Esophagus squamous epithelium (tissue), 5 donors: ENCODE measurements at regions not wholly inside any gene's neighbourhood (a gene's known extent, or its start where the extent isn't known, plus 50 kb on each side); places are given as distances from the start of the nearest gene placed in this dataset.

ENCODE experiments used
- DNase-seq: peaks from one replicate; lab custom pipeline; 2025; lab: John Stamatoyannopoulos, UW
- H3K27ac ChIP-seq, 4 donors: fragments of 200-600 bp; sonication (generic); one replicate each; pipeline ENCODE4 v1.5.1; 2016 to 2019; ENCODE audit warnings: mild to moderate bottlenecking in 1 of 4
- H3K27me3 ChIP-seq, 4 donors: fragments of 200-600 bp; sonication (generic); 1 replicate in 3 of 4; 2 replicates in 1 of 4; pipeline versions ENCODE4 v1.5.1 to v1.6.0; 2017 to 2021; ENCODE audit warnings: antibody characterized with exemption in 1 of 4
- H3K36me3 ChIP-seq, 3 donors: fragments of 200-600 bp; sonication (generic); one replicate each; pipeline ENCODE4 v1.5.1; 2016 to 2019
- H3K4me1 ChIP-seq, 3 donors: fragments of 200-600 bp; sonication (generic); one replicate each; pipeline ENCODE4 v1.5.1; 2017 to 2019
- H3K4me3 ChIP-seq, 4 donors: fragments of 200-600 bp; sonication (generic); 1 replicate in 3 of 4; 2 replicates in 1 of 4; pipeline ENCODE4 v1.5.1; 2016 to 2019; ENCODE audit warnings: mild to moderate bottlenecking in 2 of 4, moderate library complexity in 1 of 4
- H3K9me3 ChIP-seq, 3 donors: fragments of 200-600 bp; sonication (generic); one replicate each; pipeline ENCODE4 v1.5.1; 2016 to 2019
- POLR2A ChIP-seq, 4 donors: fragments of 450-650 bp; IDR thresholded peaks; one replicate each; pipeline ENCODE4 v1.6.1; 2017; ENCODE audit warnings: antibody characterized with exemption in 4 of 4, mild to moderate bottlenecking in 4 of 4, moderate library complexity in 3 of 4
- WGBS, 2 donors: methylation state at CpG; one replicate each; pipeline ENCODE4 v1.1.5; 2018; 5-methylcytosine and 5-hydroxymethylcytosine counted together
- intact Hi-C: fragments of 100-400 bp; cut with DNase I; formaldehyde crosslinking; loops from one replicate; pipeline ENCODE4 v1.15.0; 2022
- TF ChIP-seq, protein P1 (sequence below), 6 experiments: fragments of 450-650 bp in 4 of 6; fragments of 200-600 bp in 2 of 6; sonication (generic) in 2 of 6; IDR thresholded peaks; one replicate each; pipeline ENCODE4 v1.5.1; 2016 to 2019; ENCODE audit warnings: antibody characterized with exemption in 6 of 6, mild to moderate bottlenecking in 4 of 6, moderate library complexity in 4 of 6
- donor health status: DM: yes; HTN: yes; CAD: no.

- no peak for TF ChIP-seq POLR2A (IDR thresholded peaks at IDR 0.05)
- TF ChIP-seq, protein P1, sequence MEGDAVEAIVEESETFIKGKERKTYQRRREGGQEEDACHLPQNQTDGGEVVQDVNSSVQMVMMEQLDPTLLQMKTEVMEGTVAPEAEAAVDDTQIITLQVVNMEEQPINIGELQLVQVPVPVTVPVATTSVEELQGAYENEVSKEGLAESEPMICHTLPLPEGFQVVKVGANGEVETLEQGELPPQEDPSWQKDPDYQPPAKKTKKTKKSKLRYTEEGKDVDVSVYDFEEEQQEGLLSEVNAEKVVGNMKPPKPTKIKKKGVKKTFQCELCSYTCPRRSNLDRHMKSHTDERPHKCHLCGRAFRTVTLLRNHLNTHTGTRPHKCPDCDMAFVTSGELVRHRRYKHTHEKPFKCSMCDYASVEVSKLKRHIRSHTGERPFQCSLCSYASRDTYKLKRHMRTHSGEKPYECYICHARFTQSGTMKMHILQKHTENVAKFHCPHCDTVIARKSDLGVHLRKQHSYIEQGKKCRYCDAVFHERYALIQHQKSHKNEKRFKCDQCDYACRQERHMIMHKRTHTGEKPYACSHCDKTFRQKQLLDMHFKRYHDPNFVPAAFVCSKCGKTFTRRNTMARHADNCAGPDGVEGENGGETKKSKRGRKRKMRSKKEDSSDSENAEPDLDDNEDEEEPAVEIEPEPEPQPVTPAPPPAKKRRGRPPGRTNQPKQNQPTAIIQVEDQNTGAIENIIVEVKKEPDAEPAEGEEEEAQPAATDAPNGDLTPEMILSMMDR (IDR thresholded peaks at IDR 0.05) = no peak
- H3K36me3 ChIP-seq = no peaks in the 10 kb centered on the region
- 58 to 59% methylated on average over 3 of the region's 3 CpGs for WGBS, 2 donors
- DNase-seq = no peak
- no peaks in the 10 kb centered on the region for H3K4me1 ChIP-seq
- H3K4me3 ChIP-seq = no peak overlapping the region
- no peak overlapping the region for H3K27ac ChIP-seq
- no peaks in the 10 kb centered on the region for H3K27me3 ChIP-seq
- H3K9me3 ChIP-seq = no peaks in the 10 kb centered on the region
- intact Hi-C loops = no loop called here
Observed at GRCh38 chr5:58359981-58360380, 99.9 kb downstream of the PLK2 start.

- no peak for TF ChIP-seq POLR2A (IDR thresholded peaks at IDR 0.05)
- TF ChIP-seq, protein P1 (IDR thresholded peaks at IDR 0.05) = no peak
- no peak overlapping the region for H3K27ac ChIP-seq
- H3K4me3 ChIP-seq = no peak overlapping the region
- no peak for DNase-seq
- H3K9me3 ChIP-seq = no peaks in the 10 kb centered on the region
- intact Hi-C loops = no loop called here
- H3K27me3 ChIP-seq = no peaks in the 10 kb centered on the region
- H3K4me1 ChIP-seq = peaks cover 0 to under 1% (median 0%) of the 10 kb centered on the region in 3 donors
- WGBS, 2 donors = 67 to 75% methylated on average over 9 to 11 of the region's 11 CpGs
- no peaks in the 10 kb centered on the region for H3K36me3 ChIP-seq
Observed at GRCh38 chr5:58358501-58359178, 101.2 kb downstream of the PLK2 start.

DNA sequence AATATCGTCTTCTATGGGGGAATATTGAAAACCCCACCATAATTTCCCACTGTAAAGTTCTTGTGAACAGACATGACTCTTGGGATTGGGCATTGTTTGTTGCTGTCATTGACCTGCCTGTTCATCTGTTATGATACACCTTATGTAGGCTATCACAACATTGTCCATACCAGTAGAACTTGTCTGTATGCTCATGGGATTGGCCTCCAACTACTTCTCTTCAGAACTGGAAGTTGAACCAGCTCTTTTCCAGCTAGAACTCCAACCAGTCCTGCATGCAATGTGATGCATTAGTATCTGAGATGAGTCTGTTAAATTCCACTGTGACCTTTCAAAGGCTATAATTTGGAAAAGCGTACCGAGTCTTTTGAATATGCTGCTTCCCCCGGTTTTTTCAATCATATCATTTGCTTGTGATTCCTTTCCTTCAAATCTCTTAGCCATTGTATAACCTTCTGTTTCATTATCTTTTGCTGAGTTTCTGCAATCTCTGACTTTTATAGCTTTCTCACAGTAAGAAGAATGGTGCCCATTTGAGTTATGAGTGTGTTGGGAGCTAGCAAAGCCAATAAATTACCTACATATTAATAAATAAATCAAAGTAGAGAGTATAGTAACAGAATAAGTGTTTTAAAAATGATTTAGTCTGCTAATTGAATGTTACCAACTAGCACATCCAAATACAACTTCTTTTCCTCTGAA lies 101.9 kb downstream of the PLK2 start:
- H3K27me3 ChIP-seq = no peaks in the 10 kb centered on the region
- intact Hi-C loops = no loop called here
- no peaks in the 10 kb centered on the region for H3K36me3 ChIP-seq
- H3K4me3 ChIP-seq = no peak overlapping the region
- H3K4me1 ChIP-seq = peaks cover 0 to 6% (median 0%) of the 10 kb centered on the region in 3 donors
- 86 to 92% methylated on average over 4 of the region's 4 CpGs for WGBS, 2 donors
- no peak for DNase-seq
- TF ChIP-seq, protein P1 (IDR thresholded peaks at IDR 0.05) = no peak
- no peak for TF ChIP-seq POLR2A (IDR thresholded peaks at IDR 0.05)
- H3K9me3 ChIP-seq = no peaks in the 10 kb centered on the region
- H3K27ac ChIP-seq = no peak overlapping the region

GRCh38 chr5:58357121-58357520 lies 102.8 kb downstream of the PLK2 start:
- Histone ChIP-seq H3K27me3 (no peaks in the 10 kb centered on the region), H3K9me3 (no peaks in the 10 kb centered on the region), H3K4me1 (peaks cover 0 to 6% (median 0%) of the 10 kb centered on the region in 3 donors), H3K36me3 (no peaks in the 10 kb centered on the region), H3K4me3 (no peak overlapping the region), H3K27ac (no peak overlapping the region)
- TF ChIP-seq, protein P1 (IDR thresholded peaks at IDR 0.05) = no peak
- TF ChIP-seq POLR2A (IDR thresholded peaks at IDR 0.05) = no peak
- 70 to 78% methylated on average over 2 of the region's 2 CpGs for WGBS, 2 donors
- intact Hi-C loops = no loop called here
- no peak for DNase-seq

- DNase-seq = no peak
- intact Hi-C loops = no loop called here
- no peak overlapping the region for H3K27ac ChIP-seq
- H3K27me3 ChIP-seq = no peaks in the 10 kb centered on the region
- H3K9me3 ChIP-seq = no peaks in the 10 kb centered on the region
- 91 to 95% methylated on average over 4 of the region's 4 CpGs for WGBS, 2 donors
- H3K4me1 ChIP-seq = peaks cover 0 to 6% (median 0%) of the 10 kb centered on the region in 3 donors
- no peak overlapping the region for H3K4me3 ChIP-seq
- H3K36me3 ChIP-seq = no peaks in the 10 kb centered on the region
- TF ChIP-seq POLR2A (IDR thresholded peaks at IDR 0.05) = no peak
- TF ChIP-seq, protein P1 (IDR thresholded peaks at IDR 0.05) = no peak
Observed at GRCh38 chr5:58356662-58357061, 103.2 kb downstream of the PLK2 start.
